ENCODE measurements at regions not wholly inside any gene's neighbourhood (a gene's known extent, or its start where the extent isn't known, plus 50 kb on each side); places are given as distances from the start of the nearest gene placed in this dataset.

DNA sequence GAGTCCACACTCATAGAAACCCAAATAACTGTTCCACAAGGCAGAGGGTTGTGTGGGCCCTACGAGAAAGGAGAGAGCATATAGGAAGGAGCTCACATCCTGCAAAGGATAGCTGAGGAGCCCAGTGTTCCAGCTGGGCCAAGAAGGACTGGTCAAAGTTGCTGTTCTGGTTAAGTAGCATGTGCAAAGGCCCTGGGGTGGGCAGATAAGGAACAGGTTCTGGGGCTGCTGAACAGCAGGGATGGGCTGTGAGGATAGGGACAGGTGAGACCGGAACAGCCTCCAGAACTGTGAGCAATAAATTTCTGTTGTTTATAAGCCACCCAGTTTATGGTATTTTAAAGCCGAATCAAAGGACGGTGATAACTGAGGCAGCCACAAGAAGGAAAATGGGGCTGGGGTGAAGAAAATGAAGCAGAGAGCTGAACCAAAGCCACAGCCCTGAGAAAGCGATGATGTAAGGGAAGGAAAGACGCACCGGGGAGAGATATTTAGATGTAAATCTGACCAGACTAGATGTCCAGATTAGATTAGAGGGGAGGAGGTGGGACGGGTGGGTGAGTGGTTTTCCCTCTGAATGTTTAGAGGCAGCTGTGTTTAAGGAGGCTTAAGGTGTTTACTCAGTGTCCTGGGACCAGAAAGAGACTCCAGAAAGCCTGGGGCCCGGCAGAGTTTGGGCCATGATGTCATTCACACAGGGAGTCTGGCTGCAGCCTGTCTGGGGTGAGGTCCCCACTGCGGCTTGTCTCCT is 180.8 kb upstream of the BCOR start:
- DNase-seq (ENCODE audit: low read depth), result peak; percentile 44

DNA sequence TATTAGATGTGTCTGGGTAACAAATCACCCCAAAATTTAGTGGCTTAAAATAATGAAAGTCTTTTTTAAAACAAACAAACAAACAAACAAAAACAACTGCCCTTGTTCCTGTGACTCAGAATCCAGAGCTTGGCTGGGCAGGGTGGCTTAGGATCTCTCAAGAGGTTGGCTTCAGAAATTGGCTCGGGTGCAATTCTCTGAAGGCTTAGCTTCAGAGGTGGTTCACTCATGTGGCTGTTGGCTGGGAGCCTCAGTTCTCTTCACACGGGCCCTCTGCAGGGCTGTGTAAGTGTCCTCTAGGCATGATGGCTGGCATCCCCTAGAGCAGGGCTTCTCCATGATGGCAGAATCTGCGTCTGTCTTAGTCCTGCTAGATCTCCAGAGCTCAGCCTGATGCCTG is 179.9 kb upstream of the BCOR start:
- no peak for DNase-seq (ENCODE audit: low read depth)

GRCh38 chrX:40273356-40274050 is 175.7 kb upstream of the BCOR start:
- no peak for DNase-seq (ENCODE audit: low read depth)

DNA sequence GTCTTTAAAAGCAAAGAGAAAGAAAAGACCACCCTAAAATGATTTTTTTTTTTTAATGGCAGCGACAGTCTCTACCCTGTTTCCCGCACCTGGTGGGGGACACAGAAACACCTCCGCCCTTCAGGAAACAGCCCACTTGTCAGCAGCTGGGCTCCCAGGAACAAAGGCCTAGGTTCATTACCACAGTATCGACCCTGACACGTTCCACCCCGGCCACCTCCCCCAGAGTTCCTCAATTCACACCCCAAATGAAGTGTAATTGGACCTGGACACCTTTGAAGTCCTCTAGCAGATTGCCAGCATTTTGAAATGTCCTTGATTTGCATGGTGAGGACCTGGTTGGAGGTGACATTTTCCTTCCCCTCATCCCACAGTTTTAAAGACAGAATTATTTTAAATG is 175.0 kb upstream of the BCOR start:
- no peak for DNase-seq (ENCODE audit: low read depth)

- DNase-seq (ENCODE audit: low read depth), result no peak
These were observed 174.4 kb upstream of the BCOR start for GRCh38 chrX:40272141-40272540.

DNA sequence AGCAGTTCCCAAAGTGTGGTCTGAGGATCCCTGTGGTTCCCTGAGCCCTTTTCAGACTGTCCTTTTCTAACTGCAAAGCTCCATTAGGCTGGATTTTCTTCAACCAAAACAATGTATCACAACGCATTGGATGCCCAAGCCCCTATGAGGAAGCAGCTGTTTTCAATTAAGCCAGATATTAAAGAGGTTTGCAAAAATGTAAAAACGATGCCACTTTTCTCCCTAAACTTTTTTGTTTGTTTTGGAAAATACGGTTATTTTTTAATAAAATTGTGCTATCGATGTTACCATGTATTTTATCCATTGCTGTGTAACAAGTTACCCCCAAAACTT is 170.4 kb upstream of the BCOR start:
- DNase-seq (ENCODE audit: low read depth), result no peak

DNA sequence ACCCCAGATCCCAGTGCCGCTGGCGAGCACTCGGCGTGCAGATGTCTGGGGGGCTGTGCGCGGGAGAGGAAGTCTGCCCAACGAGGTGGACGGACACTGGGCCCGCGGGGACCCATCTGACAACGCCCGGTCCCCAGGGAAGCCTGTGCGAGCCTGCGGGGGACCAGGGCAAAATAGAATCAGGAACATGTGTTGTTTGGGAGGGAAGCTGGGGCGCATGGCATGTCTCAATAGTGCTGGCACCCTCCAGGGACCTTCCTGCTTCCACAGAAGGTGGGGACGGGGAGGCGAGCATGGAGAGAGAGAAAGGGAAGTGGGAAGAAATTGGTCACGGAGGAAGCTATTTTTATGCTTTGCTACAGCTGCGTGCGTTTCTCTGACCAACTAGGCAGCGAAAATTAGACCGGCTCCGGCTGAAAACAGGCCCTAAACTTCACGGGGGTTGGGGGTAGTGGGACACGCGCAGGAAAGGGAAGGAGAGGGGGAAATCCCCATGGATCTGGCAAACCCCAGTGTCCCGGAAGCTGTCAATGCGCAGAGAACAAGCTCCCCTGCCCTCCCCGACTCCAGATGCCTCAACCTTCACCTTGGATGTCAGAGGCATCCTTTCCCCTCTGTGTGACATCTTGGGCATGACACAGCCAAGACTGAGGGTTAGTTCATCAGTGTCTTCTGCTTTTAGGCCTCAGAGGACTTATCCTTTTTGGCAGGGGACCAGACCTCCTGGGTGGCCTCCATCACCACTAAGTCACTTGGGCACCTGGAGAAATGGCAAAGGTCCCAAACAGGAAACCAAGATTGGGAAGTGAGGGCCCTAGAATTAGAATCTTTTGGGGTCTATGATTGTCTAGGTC is 169.8 kb upstream of the BCOR start:
- DNase-seq (ENCODE audit: low read depth), result no peak

DNA sequence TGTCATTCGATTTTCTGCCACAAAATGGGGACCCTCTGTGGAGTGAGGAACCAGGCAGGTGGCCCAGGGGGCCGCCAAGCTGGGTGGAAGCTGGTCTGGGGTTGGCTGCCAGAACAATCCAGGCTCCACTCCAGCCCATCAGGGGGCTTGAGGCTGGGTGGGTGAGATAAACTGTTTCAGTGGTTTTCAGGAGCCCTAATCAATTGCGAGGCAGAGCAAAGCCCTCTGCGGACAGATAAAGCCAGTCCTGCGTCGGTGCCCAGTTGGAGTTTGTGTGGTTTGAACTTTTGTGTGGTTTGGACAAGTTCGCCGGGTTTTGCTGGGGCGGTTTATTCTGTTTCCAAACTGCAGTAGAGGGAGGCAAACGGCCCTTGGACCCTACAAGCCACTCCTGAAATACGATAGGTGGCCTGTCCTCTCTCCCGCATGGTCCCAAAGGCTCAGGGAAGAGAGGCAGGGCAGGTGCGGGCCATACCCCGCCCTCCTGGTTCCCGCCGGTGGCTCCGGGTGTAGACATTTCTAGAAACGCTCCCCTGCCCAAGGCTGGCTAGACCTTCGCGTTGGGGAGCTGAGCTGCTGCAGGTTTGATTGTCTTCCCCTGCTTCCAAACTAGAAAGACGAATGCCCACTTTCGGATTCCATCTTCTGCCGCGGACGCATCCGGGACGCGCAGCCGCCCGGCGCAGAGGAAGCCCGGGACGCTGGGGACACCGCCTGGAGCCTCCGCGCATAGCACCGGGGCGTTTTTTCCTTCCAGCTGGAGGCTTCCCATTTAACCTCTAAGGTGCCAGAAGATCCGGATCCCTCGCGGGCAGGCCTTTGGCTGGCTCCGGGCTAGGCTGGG is 169.0 kb upstream of the BCOR start:
- peak; percentile 30 for DNase-seq (ENCODE audit: low read depth)

DNA sequence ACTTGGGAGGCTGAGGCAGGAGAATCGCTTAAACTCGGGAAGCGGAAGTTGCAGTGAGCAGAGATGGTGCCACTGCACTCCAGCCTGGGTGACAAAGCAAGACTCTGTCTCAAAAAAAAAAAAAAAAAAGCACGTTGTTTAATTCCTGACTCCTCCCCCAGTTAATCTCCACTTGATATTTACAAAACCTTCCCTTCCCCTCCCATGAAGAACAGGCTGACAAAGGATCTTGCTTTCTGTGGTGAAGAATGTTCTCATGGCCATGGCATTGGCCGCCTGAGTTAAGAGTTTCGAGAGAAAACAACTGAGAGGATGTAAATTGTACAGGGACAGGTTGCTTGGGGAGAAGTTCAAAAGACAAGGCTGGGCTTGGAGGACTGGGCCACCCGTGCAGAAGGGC is 168.2 kb upstream of the BCOR start:
- no peak for DNase-seq (ENCODE audit: low read depth)

GRCh38 chrX:40263014-40263560 is 165.3 kb upstream of the BCOR start:
- no peak for DNase-seq (ENCODE audit: low read depth)

DNA sequence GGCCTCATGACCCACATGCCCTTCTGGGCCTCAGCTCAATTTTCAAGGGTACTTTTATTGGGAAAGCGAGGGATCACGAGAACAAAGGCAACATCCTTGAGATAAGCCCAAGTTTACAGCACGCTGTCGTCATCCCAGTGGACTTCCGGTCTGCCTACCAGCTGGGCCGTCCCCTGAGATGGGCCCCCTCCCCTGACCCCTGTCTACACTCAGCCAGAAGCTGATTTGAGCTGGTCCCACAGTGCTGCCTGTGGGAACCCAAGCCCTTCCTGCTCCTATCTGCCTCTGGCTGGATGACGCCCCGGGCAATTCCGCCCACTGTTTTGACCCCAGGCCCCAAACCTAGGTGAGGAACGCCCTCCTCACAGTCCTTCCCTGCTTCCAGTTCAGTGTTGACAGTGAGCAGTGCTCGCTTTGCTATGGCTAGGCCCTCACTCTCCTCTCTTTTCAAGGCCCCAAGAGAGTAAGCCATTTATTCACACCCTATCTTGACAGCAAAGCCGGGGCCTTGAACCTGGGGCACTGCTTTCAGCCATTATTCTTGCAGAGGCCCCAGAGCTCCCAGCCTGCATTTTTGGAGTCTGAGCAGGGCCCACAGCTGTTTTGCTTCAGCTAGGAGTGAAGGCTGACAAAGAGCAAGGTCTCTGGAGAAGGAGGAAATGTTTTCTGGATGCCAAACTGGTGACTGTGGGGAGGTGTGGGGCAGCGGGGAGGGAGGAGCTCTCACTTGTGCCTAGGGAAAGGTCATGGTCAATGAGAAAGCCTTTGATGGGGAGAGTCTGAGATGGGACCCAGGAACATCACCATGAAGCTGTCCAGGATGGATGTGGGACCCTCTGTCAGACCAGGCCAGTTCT is 164.6 kb upstream of the BCOR start:
- no peak for DNase-seq (ENCODE audit: low read depth)

GRCh38 chrX:40261833-40262156 is 164.0 kb upstream of the BCOR start:
- DNase-seq (ENCODE audit: low read depth), result no peak

GRCh38 chrX:40260146-40260747 is 162.5 kb upstream of the BCOR start:
- DNase-seq (ENCODE audit: low read depth), result no peak

- DNase-seq (ENCODE audit: low read depth), result no peak
These were observed 161.2 kb upstream of the BCOR start for GRCh38 chrX:40258909-40259308.

DNA sequence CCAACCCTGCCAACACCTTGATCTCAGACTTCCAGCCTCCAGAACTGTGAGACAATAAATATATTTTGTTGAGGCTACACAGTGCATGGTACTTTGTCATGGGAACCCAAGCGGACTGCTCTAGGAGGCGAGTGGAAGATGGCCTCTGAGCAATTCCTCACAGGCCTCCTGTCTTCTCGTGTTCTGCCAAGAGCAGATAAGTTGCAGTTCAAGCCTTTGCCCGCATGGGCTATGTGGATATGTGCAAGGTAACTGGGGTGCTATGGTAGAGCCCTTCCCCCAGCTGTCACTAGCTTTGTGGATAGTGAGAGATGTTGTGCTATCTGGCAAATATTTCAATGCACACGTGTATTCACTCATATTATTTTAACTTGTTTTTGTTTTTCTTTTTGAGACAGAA is 156.0 kb upstream of the BCOR start:
- no peak for DNase-seq (ENCODE audit: low read depth)

- no peak for DNase-seq (ENCODE audit: low read depth)
These were observed 151.8 kb upstream of the BCOR start for GRCh38 chrX:40249582-40249981.

DNA sequence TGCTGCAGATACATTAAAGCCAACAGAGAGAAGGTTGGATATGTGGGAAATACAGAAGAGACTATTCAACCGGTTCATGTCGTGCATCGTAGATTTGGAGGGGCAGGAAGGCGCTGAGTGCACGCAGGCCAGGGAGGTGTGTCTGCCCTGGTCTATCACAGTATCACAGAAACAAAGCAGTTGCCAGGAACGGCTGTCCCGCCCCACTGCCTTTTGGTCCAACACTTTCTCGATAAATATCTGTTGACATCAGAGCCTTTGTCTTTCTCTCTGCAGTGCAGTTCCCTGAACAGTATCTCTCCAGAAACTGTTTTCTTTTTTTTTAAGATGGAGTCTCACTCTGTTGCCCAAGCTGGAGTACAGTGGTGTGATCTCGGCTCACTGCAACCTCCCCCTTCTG is 151.1 kb upstream of the BCOR start:
- DNase-seq (ENCODE audit: low read depth), result no peak

DNA sequence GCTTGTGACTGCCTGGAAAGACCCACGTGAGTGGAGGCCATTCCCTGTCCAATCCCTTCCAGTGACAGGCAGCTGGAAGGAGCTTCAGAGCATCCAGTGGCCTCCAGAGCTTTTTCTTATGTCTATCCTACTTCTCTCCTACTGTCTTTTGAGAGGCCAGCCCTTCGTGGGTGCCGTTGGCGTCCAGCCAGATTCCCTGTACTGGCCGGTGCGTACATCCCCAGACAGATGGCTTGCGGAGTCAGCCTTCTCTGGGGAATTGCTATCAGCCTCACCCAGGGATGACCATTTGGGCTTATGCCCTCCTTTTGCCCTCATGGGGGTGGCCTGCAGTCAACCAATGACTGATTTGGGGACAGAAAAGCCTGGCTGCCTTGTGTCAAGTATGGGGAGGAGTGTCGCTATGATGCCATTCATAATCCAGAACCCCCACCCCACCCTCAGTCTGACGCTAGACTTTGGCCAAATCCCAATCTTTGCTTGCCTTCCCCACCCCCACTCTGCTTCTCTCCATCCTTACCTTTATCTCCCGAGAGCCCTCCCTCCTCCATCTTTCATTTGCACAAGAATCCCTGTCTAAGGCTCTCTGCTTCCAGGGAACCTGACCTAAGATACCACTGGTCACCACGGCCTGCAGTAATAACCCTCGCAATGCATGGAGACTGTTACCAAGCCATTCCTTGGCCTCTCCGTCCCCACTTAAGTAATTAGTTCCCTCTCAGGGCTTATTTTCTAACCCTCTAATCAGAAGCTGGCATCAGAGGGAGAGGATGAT is 150.3 kb upstream of the BCOR start:
- DNase-seq (ENCODE audit: low read depth), result no peak

- DNase-seq (ENCODE audit: low read depth), result no peak
These were observed 149.6 kb upstream of the BCOR start for GRCh38 chrX:40247382-40247781.
